ENCODE measurements at regions not wholly inside any gene's neighbourhood (a gene's known extent, or its start where the extent isn't known, plus 50 kb on each side); places are given as distances from the start of the nearest gene placed in this dataset.

GRCh38 chr11:92500453-92500852 is 275.8 kb downstream of the FAT3 start:
- no peak for TF ChIP-seq CTCF (conservative IDR thresholded peaks at IDR 0.05; ENCODE audit: low read depth in 2 of 2)
- TF ChIP-seq EZH2 (IDR thresholded peaks at IDR 0.05; ENCODE audit: low read depth, unreplicated experiment), result no peak
- no peak for TF ChIP-seq POLR2AphosphoS5 (IDR thresholded peaks at IDR 0.05; ENCODE audit: low read depth)
- TF ChIP-seq CREB1 (CRISPR knock-in tag; IDR thresholded peaks at IDR 0.05; ENCODE audit: low read depth), result no peak
- TF ChIP-seq REST (IDR thresholded peaks at IDR 0.05; ENCODE audit: unreplicated experiment), result no peak
- TF ChIP-seq STAT1 (IDR thresholded peaks at IDR 0.05; ENCODE audit: unreplicated experiment), result no peak

All from GM23338 (cell line).